HG02623 (cell line): ENCODE measurements at regions not wholly inside any gene's neighbourhood (a gene's known extent, or its start where the extent isn't known, plus 50 kb on each side); places are given as distances from the start of the nearest gene placed in this dataset.

ENCODE experiments used
- ATAC-seq: cut with Tn5 transposase; IDR thresholded peaks from one replicate; pipeline ENCODE4 v1.9.1; 2021; ENCODE audit warnings: moderate library complexity; ENCODE audit not compliant: unreplicated experiment

- ATAC-seq, result no peak
Measured at GRCh38 chr16:51924744-51925143, 622.2 kb downstream of the TOX3 start.

- no peak for ATAC-seq
Measured at GRCh38 chr16:51922476-51922875, 624.5 kb downstream of the TOX3 start.

- no peak for ATAC-seq
Measured at GRCh38 chr16:51919736-51920135, 627.2 kb downstream of the TOX3 start.

GRCh38 chr16:51916814-51917213 lies 630.1 kb downstream of the TOX3 start:
- ATAC-seq, result no peak

GRCh38 chr16:51916231-51916630 lies 630.7 kb downstream of the TOX3 start:
- ATAC-seq, result no peak

GRCh38 chr16:51907680-51908079 lies 639.3 kb downstream of the TOX3 start:
- ATAC-seq, result no peak

GRCh38 chr16:51900221-51900780 lies 646.6 kb downstream of the TOX3 start:
- ATAC-seq, result no peak

GRCh38 chr16:51898872-51899271 lies 648.1 kb downstream of the TOX3 start:
- ATAC-seq, result no peak

- no peak for ATAC-seq
Measured at GRCh38 chr16:51896013-51896412, 650.9 kb downstream of the TOX3 start.

GRCh38 chr16:51892293-51893007 lies 654.5 kb downstream of the TOX3 start:
- no peak for ATAC-seq

- no peak for ATAC-seq
Measured at GRCh38 chr16:51888534-51888933, 658.4 kb downstream of the TOX3 start.

GRCh38 chr16:51888016-51888415 lies 658.9 kb downstream of the TOX3 start:
- ATAC-seq, result no peak

- ATAC-seq, result no peak
Measured at GRCh38 chr16:51886456-51886855, 660.5 kb downstream of the TOX3 start.

- ATAC-seq, result no peak
Measured at GRCh38 chr16:51884773-51885172, 662.2 kb downstream of the TOX3 start.

GRCh38 chr16:51881731-51882130 lies 665.2 kb downstream of the TOX3 start:
- ATAC-seq, result no peak

- no peak for ATAC-seq
Measured at GRCh38 chr16:51880776-51881175, 666.2 kb downstream of the TOX3 start.

- ATAC-seq, result no peak
Measured at GRCh38 chr16:51877686-51878085, 669.3 kb downstream of the TOX3 start.

GRCh38 chr16:51876934-51877333 lies 670.0 kb downstream of the TOX3 start:
- ATAC-seq, result no peak

- no peak for ATAC-seq
Measured at GRCh38 chr16:51876601-51876875, 670.4 kb downstream of the TOX3 start.

GRCh38 chr16:51875834-51876600 lies 670.9 kb downstream of the TOX3 start:
- no peak for ATAC-seq

GRCh38 chr16:51872524-51872923 lies 674.4 kb downstream of the TOX3 start:
- no peak for ATAC-seq

- ATAC-seq, result no peak
Measured at GRCh38 chr16:51870296-51870854, 676.6 kb downstream of the TOX3 start.
